Body of pancreas (tissue), 4 donors: ENCODE measurements at regions not wholly inside any gene's neighbourhood (a gene's known extent, or its start where the extent isn't known, plus 50 kb on each side); places are given as distances from the start of the nearest gene placed in this dataset.

Experiments
- POLR2A ChIP-seq, 3 donors: fragments of 450-650 bp; IDR thresholded peaks; one replicate each; pipeline ENCODE4 v1.6.1; 2016; ENCODE audit warnings: antibody characterized with exemption in 3 of 3, mild to moderate bottlenecking in 2 of 3
- TF ChIP-seq, protein P1 (sequence below), 7 experiments: fragments of 450-650 bp in 4 of 7; fragments of 200-600 bp in 3 of 7; sonication (generic) in 3 of 7; IDR thresholded peaks; one replicate each; pipeline ENCODE4 v1.5.1; 2016 to 2019; ENCODE audit warnings: antibody characterized with exemption in 7 of 7

DNA sequence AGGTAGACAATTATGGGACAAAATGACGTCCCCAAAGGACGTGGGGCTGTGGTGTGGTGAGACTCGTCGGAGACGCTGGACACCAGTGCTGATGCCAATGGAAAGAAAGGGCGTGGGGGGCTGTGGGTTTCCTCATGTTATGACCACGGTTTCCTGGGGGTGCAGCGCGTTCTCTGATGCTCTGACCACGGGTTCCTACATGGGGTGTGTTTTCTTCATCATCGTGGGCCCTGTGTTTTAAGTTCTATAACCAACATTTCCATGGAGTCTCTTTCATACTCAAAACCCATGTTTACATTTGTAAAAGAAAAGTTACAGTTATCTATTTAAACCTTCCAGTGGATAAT lies 141.6 kb downstream of the RTP5 start:
- TF ChIP-seq POLR2A (IDR thresholded peaks at IDR 0.05), result no peak
- TF ChIP-seq, protein P1, sequence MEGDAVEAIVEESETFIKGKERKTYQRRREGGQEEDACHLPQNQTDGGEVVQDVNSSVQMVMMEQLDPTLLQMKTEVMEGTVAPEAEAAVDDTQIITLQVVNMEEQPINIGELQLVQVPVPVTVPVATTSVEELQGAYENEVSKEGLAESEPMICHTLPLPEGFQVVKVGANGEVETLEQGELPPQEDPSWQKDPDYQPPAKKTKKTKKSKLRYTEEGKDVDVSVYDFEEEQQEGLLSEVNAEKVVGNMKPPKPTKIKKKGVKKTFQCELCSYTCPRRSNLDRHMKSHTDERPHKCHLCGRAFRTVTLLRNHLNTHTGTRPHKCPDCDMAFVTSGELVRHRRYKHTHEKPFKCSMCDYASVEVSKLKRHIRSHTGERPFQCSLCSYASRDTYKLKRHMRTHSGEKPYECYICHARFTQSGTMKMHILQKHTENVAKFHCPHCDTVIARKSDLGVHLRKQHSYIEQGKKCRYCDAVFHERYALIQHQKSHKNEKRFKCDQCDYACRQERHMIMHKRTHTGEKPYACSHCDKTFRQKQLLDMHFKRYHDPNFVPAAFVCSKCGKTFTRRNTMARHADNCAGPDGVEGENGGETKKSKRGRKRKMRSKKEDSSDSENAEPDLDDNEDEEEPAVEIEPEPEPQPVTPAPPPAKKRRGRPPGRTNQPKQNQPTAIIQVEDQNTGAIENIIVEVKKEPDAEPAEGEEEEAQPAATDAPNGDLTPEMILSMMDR (IDR thresholded peaks at IDR 0.05), result no peak
